Stimulated activated CD8-positive, alpha-beta memory T cell treated with anti-CD3 and anti-CD28 coated beads, Interleukin-4, amount 100 ng/mL, for 4 hours (primary cell): ENCODE measurements at regions not wholly inside any gene's neighbourhood (a gene's known extent, or its start where the extent isn't known, plus 50 kb on each side); places are given as distances from the start of the nearest gene placed in this dataset.

Experiments
- DNase-seq, 2 donors: peaks; one replicate each; pipeline ENCODE4 v3.0.0-alpha.2; 2020; ENCODE audit warnings: low read depth in 2 of 2, low spot score in 1 of 2

- no peak for DNase-seq
Observed at GRCh38 chr9:36462245-36462644, 62.2 kb upstream of the RNF38 start.

- DNase-seq: no peak
Observed at GRCh38 chr9:36461323-36461722, 61.3 kb upstream of the RNF38 start.

- peak; percentile 27 to 31 for DNase-seq
Observed at GRCh38 chr9:36458430-36458915, 58.4 kb upstream of the RNF38 start.

GRCh38 chr9:36457836-36458429, 57.9 kb upstream of the RNF38 start:
- DNase-seq: no peak

GRCh38 chr9:36456480-36457065, 56.5 kb upstream of the RNF38 start:
- no peak for DNase-seq

GRCh38 chr9:36451949-36452348, 51.9 kb upstream of the RNF38 start:
- DNase-seq: no peak

- DNase-seq: no peak
Observed at GRCh38 chr9:36450110-36450732, 50.2 kb upstream of the RNF38 start.
